ENCODE measurements at regions not wholly inside any gene's neighbourhood (a gene's known extent, or its start where the extent isn't known, plus 50 kb on each side); places are given as distances from the start of the nearest gene placed in this dataset.

GRCh38 chr2:176556373-176556772 lies 287.1 kb downstream of the MTX2 start:
- H3K36me3 ChIP-seq: no peaks in the 10 kb centered on the region
- no peaks in the 10 kb centered on the region for H3K4me1 ChIP-seq
- no peaks in the 10 kb centered on the region for H3K27me3 ChIP-seq
- no peak overlapping the region for H3K4me3 ChIP-seq (ENCODE audit: low read depth, low read length)
- H3K9me3 ChIP-seq: no peaks in the 10 kb centered on the region
- DNase-seq: no peak
- TF ChIP-seq CTCF (IDR thresholded peaks at IDR 0.05; ENCODE audit: low read depth, low read length): no peak

DNA sequence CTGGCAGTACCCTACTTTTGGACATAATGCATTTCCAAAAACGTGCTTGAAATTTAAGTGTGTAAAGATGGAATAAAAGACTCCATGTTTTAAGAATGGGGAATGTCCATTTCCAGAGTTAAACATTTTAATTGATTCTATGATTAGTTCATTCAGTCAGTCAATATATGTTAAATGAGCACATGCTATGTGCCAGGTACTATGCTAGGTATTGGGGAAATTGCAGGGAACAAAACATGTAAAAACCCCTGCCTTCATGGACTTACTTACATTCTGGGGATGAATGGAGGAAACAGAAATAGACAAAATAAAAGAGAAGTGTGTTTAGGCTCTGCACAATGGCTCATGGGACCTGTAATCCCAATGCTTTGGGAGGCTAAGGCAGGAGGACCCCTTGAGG lies 288.6 kb downstream of the MTX2 start:
- no peaks in the 10 kb centered on the region for H3K36me3 ChIP-seq
- TF ChIP-seq CTCF (IDR thresholded peaks at IDR 0.05; ENCODE audit: low read depth, low read length): no peak
- H3K9me3 ChIP-seq: no peaks in the 10 kb centered on the region
- no peaks in the 10 kb centered on the region for H3K4me1 ChIP-seq
- no peak for DNase-seq
- no peaks in the 10 kb centered on the region for H3K27me3 ChIP-seq
- no peak overlapping the region for H3K4me3 ChIP-seq (ENCODE audit: low read depth, low read length)

- no peaks in the 10 kb centered on the region for H3K36me3 ChIP-seq
- no peak overlapping the region for H3K4me3 ChIP-seq (ENCODE audit: low read depth, low read length)
- TF ChIP-seq CTCF (IDR thresholded peaks at IDR 0.05; ENCODE audit: low read depth, low read length): no peak
- H3K27me3 ChIP-seq: no peaks in the 10 kb centered on the region
- H3K9me3 ChIP-seq: no peaks in the 10 kb centered on the region
- H3K4me1 ChIP-seq: no peaks in the 10 kb centered on the region
- no peak for DNase-seq
Measured at GRCh38 chr2:176558574-176559140, 289.4 kb downstream of the MTX2 start.

- H3K27me3 ChIP-seq: no peaks in the 10 kb centered on the region
- DNase-seq: no peak
- H3K4me1 ChIP-seq: no peaks in the 10 kb centered on the region
- no peak overlapping the region for H3K4me3 ChIP-seq (ENCODE audit: low read depth, low read length)
- H3K9me3 ChIP-seq: no peaks in the 10 kb centered on the region
- no peaks in the 10 kb centered on the region for H3K36me3 ChIP-seq
- TF ChIP-seq CTCF (IDR thresholded peaks at IDR 0.05; ENCODE audit: low read depth, low read length): no peak
Measured at GRCh38 chr2:176560296-176560695, 291.1 kb downstream of the MTX2 start.

GRCh38 chr2:176561706-176562105 lies 292.5 kb downstream of the MTX2 start:
- Histone ChIP-seq H3K36me3 (no peaks in the 10 kb centered on the region), H3K4me1 (no peaks in the 10 kb centered on the region), H3K9me3 (no peaks in the 10 kb centered on the region), H3K27me3 (no peaks in the 10 kb centered on the region), H3K4me3 (ENCODE audit: low read depth, low read length) (no peak overlapping the region)
- no peak for DNase-seq
- no peak for TF ChIP-seq CTCF (IDR thresholded peaks at IDR 0.05; ENCODE audit: low read depth, low read length)

DNA sequence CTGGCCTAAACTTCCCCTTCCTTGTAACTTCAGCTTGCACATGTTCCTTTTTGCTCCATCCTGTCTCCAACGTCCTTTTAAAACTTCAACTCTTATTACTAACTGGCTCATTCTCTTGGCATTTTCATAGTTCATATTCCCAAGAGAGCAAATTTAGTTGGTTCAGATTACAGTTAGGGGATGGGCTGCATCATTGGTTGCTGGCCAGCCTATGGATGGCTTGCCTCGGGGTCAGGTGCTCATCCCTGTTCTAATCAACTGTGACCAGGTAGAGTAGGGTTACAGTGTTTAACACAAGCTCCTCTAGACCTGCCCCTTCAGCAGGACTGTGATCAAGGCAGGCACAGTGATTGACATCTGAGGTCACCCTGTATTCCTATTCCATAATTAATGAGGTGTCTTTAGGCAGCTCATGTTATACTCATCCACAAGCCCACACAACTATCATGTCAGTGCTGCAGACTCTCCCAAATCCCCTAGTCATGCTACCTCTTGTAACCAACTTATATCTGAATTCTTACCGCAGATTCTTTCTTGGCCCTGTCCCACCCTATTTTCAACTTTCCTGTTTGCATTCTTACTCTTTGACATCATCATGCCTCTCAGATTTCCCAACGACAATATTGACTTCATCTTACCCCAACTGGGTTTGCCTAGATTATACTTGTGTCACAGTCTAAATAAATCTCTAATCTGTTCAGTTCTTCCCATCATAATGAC lies 293.3 kb downstream of the MTX2 start:
- Histone ChIP-seq H3K36me3 (no peaks in the 10 kb centered on the region), H3K4me1 (no peaks in the 10 kb centered on the region), H3K27me3 (no peaks in the 10 kb centered on the region), H3K4me3 (ENCODE audit: low read depth, low read length) (no peak overlapping the region), H3K9me3 (no peaks in the 10 kb centered on the region)
- no peak for TF ChIP-seq CTCF (IDR thresholded peaks at IDR 0.05; ENCODE audit: low read depth, low read length)
- DNase-seq: no peak
